Vagina (tissue), 2 donors: ENCODE measurements at regions not wholly inside any gene's neighbourhood (a gene's known extent, or its start where the extent isn't known, plus 50 kb on each side); places are given as distances from the start of the nearest gene placed in this dataset.
"Not testable (repeated sequence)": the region's sequence is repeated elsewhere in the genome, so short reads cannot be mapped to it uniquely, and the experiment has no call there.

Source experiments
- DNase-seq, 2 donors: peaks; one replicate each; pipeline ENCODE4 v3.0.0-alpha.2; 2017; ENCODE audit errors: extremely low spot score in 2 of 2
- H3K27ac ChIP-seq: fragments of 200-600 bp; sonication (generic); one replicate; pipeline ENCODE4 v1.5.1; 2019
- H3K27me3 ChIP-seq: fragments of 200-600 bp; sonication (generic); one replicate; pipeline ENCODE4 v1.5.1; 2019
- H3K36me3 ChIP-seq, 2 donors: fragments of 200-600 bp; sonication (generic); one replicate each; pipeline ENCODE4 v1.5.1; 2017 to 2019
- H3K4me1 ChIP-seq: fragments of 200-600 bp; sonication (generic); one replicate; pipeline ENCODE4 v1.5.1; 2019
- H3K4me3 ChIP-seq, 2 donors: fragments of 200-600 bp; sonication (generic); 1 replicate in 1 of 2; 2 replicates in 1 of 2; pipeline ENCODE4 v1.5.1; 2016 to 2019
- H3K9me3 ChIP-seq: fragments of 200-600 bp; sonication (generic); one replicate; pipeline ENCODE4 v1.5.1; 2019
- CTCF ChIP-seq, 3 experiments: fragments of 450-650 bp in 2 of 3; fragments of 200-600 bp in 1 of 3; sonication (generic) in 1 of 3; IDR thresholded peaks; one replicate each; pipeline ENCODE4 v1.5.1; 2017 to 2019; ENCODE audit warnings: antibody characterized with exemption in 3 of 3, mild to moderate bottlenecking in 2 of 3, moderate library complexity in 2 of 3
- POLR2A ChIP-seq, 2 donors: fragments of 450-650 bp; IDR thresholded peaks; one replicate each; pipeline ENCODE4 v1.6.1; 2017; ENCODE audit warnings: antibody characterized with exemption in 2 of 2, mild to moderate bottlenecking in 2 of 2, moderate library complexity in 2 of 2
- POLR2AphosphoS5 ChIP-seq, 2 donors: sonication (generic); formaldehyde crosslinking; IDR thresholded peaks; one replicate each; pipeline ENCODE4 v1.9.0; 2017; ENCODE audit warnings: antibody characterized with exemption in 2 of 2, mild to moderate bottlenecking in 2 of 2, low read depth in 1 of 2; ENCODE audit not compliant: insufficient read depth in 1 of 2
- intact Hi-C: fragments of 100-400 bp; cut with DNase I; formaldehyde crosslinking; loops from one replicate; pipeline ENCODE4 v1.15.1; 2023

GRCh38 chr2:59173325-59173724, 932.2 kb upstream of the FANCL start:
- TF ChIP-seq POLR2A (IDR thresholded peaks at IDR 0.05), result no peak
- intact Hi-C loops, result no loop called here
- Histone ChIP-seq H3K27ac (no peak overlapping the region), H3K36me3 (no peaks in the 10 kb centered on the region), H3K27me3 (no peaks in the 10 kb centered on the region), H3K4me1 (no peaks in the 10 kb centered on the region), H3K4me3 (no peak overlapping the region), H3K9me3 (no peaks in the 10 kb centered on the region)
- no peak for DNase-seq

- TF ChIP-seq POLR2A (IDR thresholded peaks at IDR 0.05), result no peak
- no peak for TF ChIP-seq POLR2AphosphoS5 (IDR thresholded peaks at IDR 0.05; ENCODE audit: insufficient read depth in 1 of 2, low read depth in 1 of 2)
- no peak for TF ChIP-seq CTCF (IDR thresholded peaks at IDR 0.05)
- no peaks in the 10 kb centered on the region for H3K9me3 ChIP-seq
- no peaks in the 10 kb centered on the region for H3K27me3 ChIP-seq
- no peaks in the 10 kb centered on the region for H3K4me1 ChIP-seq
- DNase-seq, result no peak
- H3K4me3 ChIP-seq, result no peak overlapping the region
- H3K36me3 ChIP-seq, result no peaks in the 10 kb centered on the region
- intact Hi-C loops, result no loop called here
- H3K27ac ChIP-seq, result no peak overlapping the region
Measured at GRCh38 chr2:59171019-59171418, 929.9 kb upstream of the FANCL start.

GRCh38 chr2:59168766-59169165, 927.6 kb upstream of the FANCL start:
- Histone ChIP-seq H3K27me3 (no peaks in the 10 kb centered on the region), H3K9me3 (no peaks in the 10 kb centered on the region), H3K36me3 (no peaks in the 10 kb centered on the region), H3K27ac (no peak overlapping the region), H3K4me1 (no peaks in the 10 kb centered on the region), H3K4me3 (no peak overlapping the region)
- intact Hi-C loops, result no loop called here
- TF ChIP-seq CTCF (IDR thresholded peaks at IDR 0.05), result no peak
- no peak for TF ChIP-seq POLR2AphosphoS5 (IDR thresholded peaks at IDR 0.05; ENCODE audit: insufficient read depth in 1 of 2, low read depth in 1 of 2)
- TF ChIP-seq POLR2A (IDR thresholded peaks at IDR 0.05), result no peak
- no peak for DNase-seq

- no peak overlapping the region for H3K27ac ChIP-seq
- no peak for TF ChIP-seq CTCF (IDR thresholded peaks at IDR 0.05)
- H3K4me1 ChIP-seq, result no peaks in the 10 kb centered on the region
- no peak for DNase-seq
- no peaks in the 10 kb centered on the region for H3K36me3 ChIP-seq
- H3K9me3 ChIP-seq, result no peaks in the 10 kb centered on the region
- H3K27me3 ChIP-seq, result no peaks in the 10 kb centered on the region
- H3K4me3 ChIP-seq, result no peak overlapping the region
- intact Hi-C loops, result no loop called here
Measured at GRCh38 chr2:59167514-59167913, 926.4 kb upstream of the FANCL start.

- not testable (repeated sequence) for DNase-seq, H3K36me3 ChIP-seq, H3K27ac ChIP-seq
Measured at GRCh38 chr2:59157908-59158307, 916.8 kb upstream of the FANCL start.

GRCh38 chr2:59151805-59152204, 910.7 kb upstream of the FANCL start:
- no peaks in the 10 kb centered on the region for H3K9me3 ChIP-seq
- intact Hi-C loops, result no loop called here
- DNase-seq, result no peak
- no peaks in the 10 kb centered on the region for H3K36me3 ChIP-seq
- no peak for TF ChIP-seq POLR2A (IDR thresholded peaks at IDR 0.05)
- TF ChIP-seq CTCF (IDR thresholded peaks at IDR 0.05), result no peak
- no peak for TF ChIP-seq POLR2AphosphoS5 (IDR thresholded peaks at IDR 0.05; ENCODE audit: insufficient read depth in 1 of 2, low read depth in 1 of 2)
- no peaks in the 10 kb centered on the region for H3K4me1 ChIP-seq
- H3K27me3 ChIP-seq, result no peaks in the 10 kb centered on the region
- H3K27ac ChIP-seq, result no peak overlapping the region
- H3K4me3 ChIP-seq, result no peak overlapping the region

More at GRCh38 chr2:59157908-59158307, 916.8 kb upstream of the FANCL start:
- H3K4me3 ChIP-seq, H3K4me1 ChIP-seq, H3K27me3 ChIP-seq, intact Hi-C loops, H3K9me3 ChIP-seq: not testable (repeated sequence)
